ENCODE measurements at regions not wholly inside any gene's neighbourhood (a gene's known extent, or its start where the extent isn't known, plus 50 kb on each side); places are given as distances from the start of the nearest gene placed in this dataset.

DNA sequence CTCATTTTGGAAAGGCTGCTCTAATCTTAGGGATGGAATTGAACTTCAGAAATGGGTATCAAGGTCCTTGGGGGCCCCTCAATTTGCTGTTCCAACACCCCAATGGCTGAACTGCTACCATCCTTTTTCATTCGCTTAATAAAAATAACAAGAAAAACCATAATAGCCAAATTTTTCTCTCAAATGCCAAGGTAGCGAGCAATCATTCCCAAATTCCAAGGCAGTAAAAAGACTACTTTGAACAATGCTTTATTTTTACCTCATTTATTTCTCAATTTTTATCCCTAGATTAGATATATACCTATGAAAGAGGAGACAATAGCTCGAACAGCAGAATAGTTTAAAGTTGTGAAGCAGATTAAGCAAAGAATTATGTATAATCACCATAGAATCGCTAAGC lies 323.4 kb upstream of the SLC7A11 start:
- TF ChIP-seq POLR2A (IDR thresholded peaks at IDR 0.05; ENCODE audit: low read depth, low read length) (no peak), POU2F2 (IDR thresholded peaks at IDR 0.05; ENCODE audit: low read depth, low read length) (no peak), TAF1 (IDR thresholded peaks at IDR 0.05; ENCODE audit: low read depth, low read length) (no peak)

All from GM12891 (cell line).